ENCODE measurements at regions not wholly inside any gene's neighbourhood (a gene's known extent, or its start where the extent isn't known, plus 50 kb on each side); places are given as distances from the start of the nearest gene placed in this dataset.

DNA sequence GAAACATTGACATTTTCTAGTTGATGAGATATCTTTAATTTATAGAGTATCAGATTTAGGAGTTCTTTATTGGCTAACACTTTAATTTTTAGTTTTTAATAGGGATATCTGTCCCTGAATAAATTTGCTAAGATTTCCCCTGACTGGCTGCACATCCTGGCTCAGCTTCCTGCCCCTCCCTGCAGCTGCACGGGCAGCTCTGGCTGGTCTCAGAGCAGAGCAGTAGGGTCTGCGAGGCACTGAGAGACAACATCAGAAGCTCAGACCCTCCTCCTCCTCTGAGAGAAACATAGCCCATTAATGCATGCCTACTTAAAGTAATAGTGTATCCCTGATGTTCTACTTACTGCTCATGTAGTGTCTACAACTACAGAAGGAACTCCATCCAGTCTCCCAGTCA is 139.2 kb downstream of the TNFSF13B start:
- H3K4me3 ChIP-seq, result no peak overlapping the region
- TF ChIP-seq, protein P1, sequence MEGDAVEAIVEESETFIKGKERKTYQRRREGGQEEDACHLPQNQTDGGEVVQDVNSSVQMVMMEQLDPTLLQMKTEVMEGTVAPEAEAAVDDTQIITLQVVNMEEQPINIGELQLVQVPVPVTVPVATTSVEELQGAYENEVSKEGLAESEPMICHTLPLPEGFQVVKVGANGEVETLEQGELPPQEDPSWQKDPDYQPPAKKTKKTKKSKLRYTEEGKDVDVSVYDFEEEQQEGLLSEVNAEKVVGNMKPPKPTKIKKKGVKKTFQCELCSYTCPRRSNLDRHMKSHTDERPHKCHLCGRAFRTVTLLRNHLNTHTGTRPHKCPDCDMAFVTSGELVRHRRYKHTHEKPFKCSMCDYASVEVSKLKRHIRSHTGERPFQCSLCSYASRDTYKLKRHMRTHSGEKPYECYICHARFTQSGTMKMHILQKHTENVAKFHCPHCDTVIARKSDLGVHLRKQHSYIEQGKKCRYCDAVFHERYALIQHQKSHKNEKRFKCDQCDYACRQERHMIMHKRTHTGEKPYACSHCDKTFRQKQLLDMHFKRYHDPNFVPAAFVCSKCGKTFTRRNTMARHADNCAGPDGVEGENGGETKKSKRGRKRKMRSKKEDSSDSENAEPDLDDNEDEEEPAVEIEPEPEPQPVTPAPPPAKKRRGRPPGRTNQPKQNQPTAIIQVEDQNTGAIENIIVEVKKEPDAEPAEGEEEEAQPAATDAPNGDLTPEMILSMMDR (IDR thresholded peaks at IDR 0.05), result no peak
- H3K27ac ChIP-seq, result no peak overlapping the region
- no peak for DNase-seq (ENCODE audit: low spot score)

DNA sequence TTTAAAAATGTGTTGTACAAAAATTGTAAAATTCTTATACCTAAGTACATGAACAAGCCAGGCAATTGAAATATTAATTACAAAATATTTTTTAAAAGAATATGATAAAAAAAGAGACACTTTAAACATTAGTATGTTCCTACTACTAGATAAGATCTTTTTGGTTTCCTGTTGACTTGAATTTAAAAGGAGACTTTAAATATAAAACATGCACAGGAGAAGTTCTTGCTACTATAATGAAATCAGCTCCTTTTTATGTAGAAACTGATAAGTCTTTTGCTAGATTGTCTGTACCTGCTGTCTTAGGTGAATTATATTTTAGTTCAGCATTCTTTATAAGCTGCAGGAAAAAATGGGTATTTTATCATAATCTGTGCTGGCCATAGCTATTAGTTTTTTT is 140.2 kb downstream of the TNFSF13B start:
- no peak for DNase-seq (ENCODE audit: low spot score)
- H3K27ac ChIP-seq, result no peak overlapping the region
- H3K4me3 ChIP-seq, result no peak overlapping the region
- TF ChIP-seq, protein P1 (IDR thresholded peaks at IDR 0.05), result no peak

DNA sequence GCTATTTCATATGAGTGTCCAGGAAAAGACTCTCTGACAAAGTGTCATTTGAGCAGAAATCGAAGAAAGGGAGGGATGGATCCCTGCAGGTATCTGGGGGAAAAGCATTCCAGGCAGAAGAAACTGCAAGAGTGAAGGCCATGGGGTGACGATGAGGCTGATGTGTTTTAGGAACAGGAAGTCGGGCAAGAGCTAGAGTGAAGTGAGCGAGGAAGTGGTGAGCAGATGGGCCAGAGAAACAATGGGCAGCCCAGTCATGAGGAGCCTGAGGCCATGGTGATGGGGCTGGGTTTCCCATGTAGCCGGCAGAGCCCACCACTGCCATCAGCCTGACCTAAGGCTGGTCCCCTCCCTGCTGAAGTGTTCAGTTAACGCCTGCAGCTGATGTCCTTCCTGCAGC is 150.2 kb downstream of the TNFSF13B start:
- DNase-seq (ENCODE audit: low spot score), result no peak
- Histone ChIP-seq H3K27ac (no peak overlapping the region), H3K4me3 (no peak overlapping the region)
- TF ChIP-seq, protein P1 (IDR thresholded peaks at IDR 0.05), result no peak

DNA sequence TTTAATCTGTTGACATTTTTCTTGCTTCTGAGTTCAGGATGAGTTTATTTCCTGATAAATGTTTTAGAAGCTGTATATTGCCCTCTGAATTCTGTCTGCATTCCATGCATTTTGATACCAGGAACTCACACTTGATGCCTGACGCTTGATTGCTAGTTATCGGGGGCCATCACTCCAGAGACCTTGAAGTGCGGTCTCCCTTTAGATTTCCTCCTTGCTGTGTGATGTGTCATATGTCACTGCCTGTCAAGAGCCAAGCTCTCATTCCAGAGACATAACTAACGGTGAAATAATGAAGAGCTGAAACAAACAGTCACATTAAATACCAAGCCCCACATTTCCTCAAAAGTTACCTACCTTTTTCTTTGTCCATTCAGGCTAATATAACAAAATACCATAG is 155.5 kb downstream of the TNFSF13B start:
- H3K27ac ChIP-seq, result no peak overlapping the region
- H3K4me3 ChIP-seq, result no peak overlapping the region
- TF ChIP-seq, protein P1 (IDR thresholded peaks at IDR 0.05), result no peak
- no peak for DNase-seq (ENCODE audit: low spot score)

DNA sequence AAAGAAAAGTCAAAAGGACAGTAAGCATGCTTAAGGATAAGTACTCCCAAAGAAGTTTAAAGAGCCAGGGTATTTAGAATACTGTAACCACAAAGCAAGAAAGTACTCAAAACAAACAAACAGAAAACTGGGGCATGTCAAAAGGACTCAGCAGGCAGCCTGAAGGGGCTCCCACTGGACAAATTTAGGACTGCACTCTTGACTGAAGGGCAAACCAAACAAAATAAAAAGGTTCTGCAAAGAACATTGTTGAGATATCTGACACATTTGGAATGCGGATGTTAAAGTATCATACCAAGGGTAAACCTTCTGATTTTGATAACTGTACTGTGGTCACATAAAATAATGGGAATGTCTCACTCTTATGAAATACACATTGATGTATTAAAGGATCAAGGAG is 157.4 kb downstream of the TNFSF13B start:
- TF ChIP-seq, protein P1 (IDR thresholded peaks at IDR 0.05), result no peak
- Histone ChIP-seq H3K27ac (no peak overlapping the region), H3K4me3 (no peak overlapping the region)
- DNase-seq (ENCODE audit: low spot score), result no peak

DNA sequence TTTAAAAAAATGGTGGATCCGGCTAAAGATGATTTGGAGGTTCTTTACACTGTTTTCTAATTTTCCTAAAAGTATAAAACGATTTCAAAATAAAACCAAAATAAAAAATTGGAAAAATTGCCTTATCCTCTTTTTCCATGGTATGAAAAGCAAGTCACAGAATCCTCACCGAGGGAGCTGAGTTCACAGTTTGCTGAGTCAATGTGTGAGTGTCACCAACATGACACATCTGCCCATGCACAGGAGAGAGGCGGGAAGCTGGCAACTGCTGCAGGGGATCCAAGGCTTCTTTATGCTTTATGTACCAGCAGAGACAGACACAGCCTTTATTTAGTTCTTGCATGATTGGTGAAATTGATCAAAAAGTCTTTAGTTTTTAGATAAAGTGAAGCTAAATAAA is 157.8 kb downstream of the TNFSF13B start:
- no peak overlapping the region for H3K4me3 ChIP-seq
- H3K27ac ChIP-seq, result no peak overlapping the region
- TF ChIP-seq, protein P1 (IDR thresholded peaks at IDR 0.05), result no peak
- no peak for DNase-seq (ENCODE audit: low spot score)

DNA sequence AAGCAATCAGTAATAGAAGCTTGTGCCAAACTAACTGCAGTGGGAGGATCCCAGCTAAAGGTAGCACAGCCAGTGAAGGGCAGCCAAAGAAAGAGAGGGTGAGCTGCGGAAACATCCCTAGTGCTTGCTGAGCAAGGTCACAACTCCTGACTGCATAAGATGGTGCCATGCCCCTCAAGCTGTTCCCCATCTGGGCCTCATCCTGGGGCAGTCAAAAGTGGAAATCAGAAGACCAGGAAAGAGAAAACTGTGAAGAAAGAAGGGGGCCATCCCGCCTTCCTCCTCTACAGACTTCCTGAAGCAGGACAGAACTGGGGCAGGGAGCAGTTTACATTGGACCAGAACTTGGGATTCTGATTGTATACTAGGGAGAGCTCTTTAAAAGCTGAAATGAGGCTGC is 159.2 kb downstream of the TNFSF13B start:
- H3K27ac ChIP-seq, result no peak overlapping the region
- DNase-seq (ENCODE audit: low spot score), result no peak
- no peak overlapping the region for H3K4me3 ChIP-seq
- TF ChIP-seq, protein P1 (IDR thresholded peaks at IDR 0.05), result no peak
